ENCODE measurements at regions not wholly inside any gene's neighbourhood (a gene's known extent, or its start where the extent isn't known, plus 50 kb on each side); places are given as distances from the start of the nearest gene placed in this dataset.
"Not testable (repeated sequence)": the region's sequence is repeated elsewhere in the genome, so short reads cannot be mapped to it uniquely, and the experiment has no call there.

GRCh38 chr9:101836021-101836420, 97.6 kb upstream of the GRIN3A start:
- no peaks in the 10 kb centered on the region for H3K36me3 ChIP-seq
- H3K27me3 ChIP-seq = no peaks in the 10 kb centered on the region
- no peaks in the 10 kb centered on the region for H3K4me1 ChIP-seq
- no peak for DNase-seq
- no peaks in the 10 kb centered on the region for H3K9me3 ChIP-seq
- TF ChIP-seq, protein P1, sequence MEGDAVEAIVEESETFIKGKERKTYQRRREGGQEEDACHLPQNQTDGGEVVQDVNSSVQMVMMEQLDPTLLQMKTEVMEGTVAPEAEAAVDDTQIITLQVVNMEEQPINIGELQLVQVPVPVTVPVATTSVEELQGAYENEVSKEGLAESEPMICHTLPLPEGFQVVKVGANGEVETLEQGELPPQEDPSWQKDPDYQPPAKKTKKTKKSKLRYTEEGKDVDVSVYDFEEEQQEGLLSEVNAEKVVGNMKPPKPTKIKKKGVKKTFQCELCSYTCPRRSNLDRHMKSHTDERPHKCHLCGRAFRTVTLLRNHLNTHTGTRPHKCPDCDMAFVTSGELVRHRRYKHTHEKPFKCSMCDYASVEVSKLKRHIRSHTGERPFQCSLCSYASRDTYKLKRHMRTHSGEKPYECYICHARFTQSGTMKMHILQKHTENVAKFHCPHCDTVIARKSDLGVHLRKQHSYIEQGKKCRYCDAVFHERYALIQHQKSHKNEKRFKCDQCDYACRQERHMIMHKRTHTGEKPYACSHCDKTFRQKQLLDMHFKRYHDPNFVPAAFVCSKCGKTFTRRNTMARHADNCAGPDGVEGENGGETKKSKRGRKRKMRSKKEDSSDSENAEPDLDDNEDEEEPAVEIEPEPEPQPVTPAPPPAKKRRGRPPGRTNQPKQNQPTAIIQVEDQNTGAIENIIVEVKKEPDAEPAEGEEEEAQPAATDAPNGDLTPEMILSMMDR (IDR thresholded peaks at IDR 0.05; ENCODE audit: low read depth, low read length) = no peak
- no peak overlapping the region for H3K4me3 ChIP-seq (ENCODE audit: low read depth, low read length)

GRCh38 chr9:101832486-101832885, 94.0 kb upstream of the GRIN3A start:
- DNase-seq = no peak
- Histone ChIP-seq H3K4me3 (ENCODE audit: low read depth, low read length) (no peak overlapping the region), H3K4me1 (no peaks in the 10 kb centered on the region), H3K27me3 (no peaks in the 10 kb centered on the region), H3K36me3 (no peaks in the 10 kb centered on the region), H3K9me3 (no peaks in the 10 kb centered on the region)
- TF ChIP-seq, protein P1 (IDR thresholded peaks at IDR 0.05; ENCODE audit: low read depth, low read length) = no peak

GRCh38 chr9:101821450-101821849, 83.0 kb upstream of the GRIN3A start:
- H3K36me3 ChIP-seq; H3K27me3 ChIP-seq; H3K4me3 ChIP-seq (ENCODE audit: low read depth, low read length); H3K9me3 ChIP-seq; DNase-seq; H3K4me1 ChIP-seq: not testable (repeated sequence)

- DNase-seq; H3K27me3 ChIP-seq; H3K4me3 ChIP-seq (ENCODE audit: low read depth, low read length); H3K36me3 ChIP-seq; H3K4me1 ChIP-seq; H3K9me3 ChIP-seq: not testable (repeated sequence)
Observed at GRCh38 chr9:101820983-101821382, 82.5 kb upstream of the GRIN3A start.

GRCh38 chr9:101814064-101814463, 75.6 kb upstream of the GRIN3A start:
- no peaks in the 10 kb centered on the region for H3K27me3 ChIP-seq
- H3K36me3 ChIP-seq = no peaks in the 10 kb centered on the region
- TF ChIP-seq, protein P1 (IDR thresholded peaks at IDR 0.05; ENCODE audit: low read depth, low read length) = no peak
- H3K4me1 ChIP-seq = no peaks in the 10 kb centered on the region; the same call in 1 of the 2 replicates
- no peak overlapping the region for H3K4me3 ChIP-seq (ENCODE audit: low read depth, low read length)
- no peak for DNase-seq
- H3K9me3 ChIP-seq = no peaks in the 10 kb centered on the region

DNA sequence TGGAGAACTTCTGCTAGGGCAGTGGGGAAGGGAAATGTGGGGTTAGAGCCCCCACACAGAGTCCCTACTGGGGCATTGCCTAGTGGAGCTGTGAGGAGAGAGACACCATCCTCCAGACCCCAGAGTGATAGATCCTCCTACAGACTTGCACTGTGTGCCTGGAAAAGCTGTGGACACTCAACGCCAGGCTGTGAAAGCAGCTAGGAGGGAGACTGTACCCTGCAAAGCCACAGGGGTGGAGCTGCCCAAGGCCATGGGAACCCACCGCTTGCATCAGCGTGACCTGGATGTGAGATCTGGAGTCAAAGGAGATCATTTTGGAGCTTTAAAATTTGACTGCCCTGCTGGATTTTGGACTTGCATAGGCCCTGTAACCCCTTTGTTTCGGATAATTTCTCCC, 69.4 kb upstream of the GRIN3A start:
- not testable (repeated sequence) for H3K27me3 ChIP-seq; H3K4me1 ChIP-seq; H3K36me3 ChIP-seq; H3K9me3 ChIP-seq; H3K4me3 ChIP-seq (ENCODE audit: low read depth, low read length); DNase-seq

- H3K27me3 ChIP-seq = no peaks in the 10 kb centered on the region
- TF ChIP-seq, protein P1 (IDR thresholded peaks at IDR 0.05; ENCODE audit: low read depth, low read length) = no peak
- H3K36me3 ChIP-seq = no peaks in the 10 kb centered on the region
- DNase-seq = no peak
- no peaks in the 10 kb centered on the region for H3K9me3 ChIP-seq
- H3K4me3 ChIP-seq (ENCODE audit: low read depth, low read length) = no peak overlapping the region
- H3K4me1 ChIP-seq = no peaks in the 10 kb centered on the region
Observed at GRCh38 chr9:101796044-101796443, 57.6 kb upstream of the GRIN3A start.

- Histone ChIP-seq H3K9me3 (no peaks in the 10 kb centered on the region), H3K4me1 (no peaks in the 10 kb centered on the region), H3K36me3 (no peaks in the 10 kb centered on the region), H3K4me3 (ENCODE audit: low read depth, low read length) (no peak overlapping the region), H3K27me3 (no peaks in the 10 kb centered on the region)
- TF ChIP-seq, protein P1 (IDR thresholded peaks at IDR 0.05; ENCODE audit: low read depth, low read length) = no peak
- no peak for DNase-seq
Observed at GRCh38 chr9:101795147-101795546, 56.7 kb upstream of the GRIN3A start.

Measured in BE2C (cell line).